ENCODE measurements at regions not wholly inside any gene's neighbourhood (a gene's known extent, or its start where the extent isn't known, plus 50 kb on each side); places are given as distances from the start of the nearest gene placed in this dataset.
A peak's percentile ranks its signal among the peaks of the same experiment; 100 is the strongest.
"Not testable (repeated sequence)": the region's sequence is repeated elsewhere in the genome, so short reads cannot be mapped to it uniquely, and the experiment has no call there.

GRCh38 chrX:109172091-109172602 is 309.7 kb downstream of the GUCY2F start:
- DNase-seq (ENCODE audit: low spot score) = no peak

GRCh38 chrX:109155161-109155560 is 326.7 kb downstream of the GUCY2F start:
- no peak for DNase-seq (ENCODE audit: low spot score)

GRCh38 chrX:109144173-109144572 is 337.7 kb downstream of the GUCY2F start:
- DNase-seq (ENCODE audit: low spot score) = not testable (repeated sequence)

- no peak for DNase-seq (ENCODE audit: low spot score)
Measured at GRCh38 chrX:109140463-109140862, 341.4 kb downstream of the GUCY2F start.

GRCh38 chrX:109134777-109135176 is 347.1 kb downstream of the GUCY2F start:
- DNase-seq (ENCODE audit: low spot score) = no peak

- DNase-seq (ENCODE audit: low spot score) = no peak
Measured at GRCh38 chrX:109125304-109125703, 356.6 kb downstream of the GUCY2F start.

GRCh38 chrX:109089359-109089758 is 353.0 kb upstream of the IRS4 start:
- DNase-seq (ENCODE audit: low spot score) = no peak

- DNase-seq (ENCODE audit: low spot score) = no peak
Measured at GRCh38 chrX:109077788-109078187, 341.4 kb upstream of the IRS4 start.

- not testable (repeated sequence) for DNase-seq (ENCODE audit: low spot score)
Measured at GRCh38 chrX:109054181-109054581, 317.8 kb upstream of the IRS4 start.

GRCh38 chrX:109049903-109050302 is 313.5 kb upstream of the IRS4 start:
- no peak for DNase-seq (ENCODE audit: low spot score)

GRCh38 chrX:109049416-109049815 is 313.1 kb upstream of the IRS4 start:
- no peak for DNase-seq (ENCODE audit: low spot score)

GRCh38 chrX:109040057-109040456 is 303.7 kb upstream of the IRS4 start:
- no peak for DNase-seq (ENCODE audit: low spot score)

GRCh38 chrX:109036624-109037023 is 300.3 kb upstream of the IRS4 start:
- DNase-seq (ENCODE audit: low spot score) = peak; percentile 8

GRCh38 chrX:108993909-108994308 is 257.5 kb upstream of the IRS4 start:
- DNase-seq (ENCODE audit: low spot score) = no peak

GRCh38 chrX:108972899-108973298 is 236.5 kb upstream of the IRS4 start:
- DNase-seq (ENCODE audit: low spot score) = not testable (repeated sequence)

- DNase-seq (ENCODE audit: low spot score) = no peak
Measured at GRCh38 chrX:108947205-108947604, 210.8 kb upstream of the IRS4 start.

GRCh38 chrX:108946531-108946930 is 210.2 kb upstream of the IRS4 start:
- DNase-seq (ENCODE audit: low spot score) = no peak

- peak; percentile 37 for DNase-seq (ENCODE audit: low spot score)
Measured at GRCh38 chrX:108945883-108946523, 209.6 kb upstream of the IRS4 start.

GRCh38 chrX:108914791-108915190 is 178.4 kb upstream of the IRS4 start:
- DNase-seq (ENCODE audit: low spot score) = no peak

GRCh38 chrX:108903831-108904230 is 167.5 kb upstream of the IRS4 start:
- not testable (repeated sequence) for DNase-seq (ENCODE audit: low spot score)

- DNase-seq (ENCODE audit: low spot score) = no peak
Measured at GRCh38 chrX:108900333-108900732, 164.0 kb upstream of the IRS4 start.

- not testable (repeated sequence) for DNase-seq (ENCODE audit: low spot score)
Measured at GRCh38 chrX:108896349-108896748, 160.0 kb upstream of the IRS4 start.

- DNase-seq (ENCODE audit: low spot score) = no peak
Measured at GRCh38 chrX:108892501-108892900, 156.1 kb upstream of the IRS4 start.

- DNase-seq (ENCODE audit: low spot score) = no peak
Measured at GRCh38 chrX:108875548-108875947, 139.2 kb upstream of the IRS4 start.
